ENCODE measurements at regions not wholly inside any gene's neighbourhood (a gene's known extent, or its start where the extent isn't known, plus 50 kb on each side); places are given as distances from the start of the nearest gene placed in this dataset.

DNA sequence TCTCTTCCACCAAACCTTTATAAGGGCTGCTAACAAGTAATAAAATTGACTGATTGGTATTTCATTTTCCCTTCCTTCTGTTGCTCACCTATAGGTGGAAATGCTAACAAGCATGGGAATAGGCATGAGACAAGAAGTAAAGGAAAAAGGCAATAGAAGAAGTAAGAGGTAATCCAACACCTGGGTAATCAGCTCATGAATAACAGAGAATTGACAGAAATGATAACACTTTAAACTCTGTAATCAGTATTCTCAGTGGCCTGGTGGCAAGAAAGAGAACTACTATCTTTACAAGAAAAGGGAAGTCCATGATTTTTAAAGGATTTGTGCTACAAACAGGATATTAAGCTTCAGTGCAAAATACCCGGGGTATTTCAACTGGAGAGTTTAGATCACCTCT, 737.8 kb downstream of the RERGL start:
- TF ChIP-seq POLR2A (IDR thresholded peaks at IDR 0.05; ENCODE audit: extremely low read depth, insufficient read length) = no peak
- TF ChIP-seq, protein P1, sequence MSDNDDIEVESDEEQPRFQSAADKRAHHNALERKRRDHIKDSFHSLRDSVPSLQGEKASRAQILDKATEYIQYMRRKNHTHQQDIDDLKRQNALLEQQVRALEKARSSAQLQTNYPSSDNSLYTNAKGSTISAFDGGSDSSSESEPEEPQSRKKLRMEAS (IDR thresholded peaks at IDR 0.05; ENCODE audit: low read depth, low read length) = no peak
- TF ChIP-seq, protein P2, sequence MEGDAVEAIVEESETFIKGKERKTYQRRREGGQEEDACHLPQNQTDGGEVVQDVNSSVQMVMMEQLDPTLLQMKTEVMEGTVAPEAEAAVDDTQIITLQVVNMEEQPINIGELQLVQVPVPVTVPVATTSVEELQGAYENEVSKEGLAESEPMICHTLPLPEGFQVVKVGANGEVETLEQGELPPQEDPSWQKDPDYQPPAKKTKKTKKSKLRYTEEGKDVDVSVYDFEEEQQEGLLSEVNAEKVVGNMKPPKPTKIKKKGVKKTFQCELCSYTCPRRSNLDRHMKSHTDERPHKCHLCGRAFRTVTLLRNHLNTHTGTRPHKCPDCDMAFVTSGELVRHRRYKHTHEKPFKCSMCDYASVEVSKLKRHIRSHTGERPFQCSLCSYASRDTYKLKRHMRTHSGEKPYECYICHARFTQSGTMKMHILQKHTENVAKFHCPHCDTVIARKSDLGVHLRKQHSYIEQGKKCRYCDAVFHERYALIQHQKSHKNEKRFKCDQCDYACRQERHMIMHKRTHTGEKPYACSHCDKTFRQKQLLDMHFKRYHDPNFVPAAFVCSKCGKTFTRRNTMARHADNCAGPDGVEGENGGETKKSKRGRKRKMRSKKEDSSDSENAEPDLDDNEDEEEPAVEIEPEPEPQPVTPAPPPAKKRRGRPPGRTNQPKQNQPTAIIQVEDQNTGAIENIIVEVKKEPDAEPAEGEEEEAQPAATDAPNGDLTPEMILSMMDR (IDR thresholded peaks at IDR 0.05; ENCODE audit: low read depth, low read length) = no peak
- TF ChIP-seq MYC (IDR thresholded peaks at IDR 0.05; ENCODE audit: low read depth, low read length) = no peak
- no peak for DNase-seq (ENCODE audit: low read depth)
- no peak overlapping the region for H3K4me3 ChIP-seq (ENCODE audit: low read depth, low read length)

DNA sequence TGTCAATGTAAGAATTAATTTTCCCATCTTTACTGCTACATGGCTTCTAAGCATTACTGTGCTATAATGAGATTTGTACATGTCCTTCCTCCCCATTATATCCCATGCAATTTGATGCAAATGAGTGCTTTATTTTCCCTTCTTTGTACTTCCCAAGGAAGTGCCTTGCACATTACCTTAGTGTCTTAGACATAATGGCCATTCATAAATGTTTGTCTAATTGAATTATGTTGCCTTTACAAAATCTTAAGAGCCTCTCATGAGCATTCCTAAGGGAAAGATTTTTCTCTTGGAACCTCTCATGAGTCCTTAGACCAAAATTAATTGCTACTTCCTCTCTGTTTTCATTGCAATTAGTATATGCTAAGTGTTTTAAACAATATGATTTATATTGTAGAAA, 741.7 kb downstream of the RERGL start:
- no peak for DNase-seq (ENCODE audit: low read depth)
- TF ChIP-seq, protein P2 (IDR thresholded peaks at IDR 0.05; ENCODE audit: low read depth, low read length) = no peak
- TF ChIP-seq MYC (IDR thresholded peaks at IDR 0.05; ENCODE audit: low read depth, low read length) (no peak), POLR2A (IDR thresholded peaks at IDR 0.05; ENCODE audit: extremely low read depth, insufficient read length) (no peak)
- TF ChIP-seq, protein P1 (IDR thresholded peaks at IDR 0.05; ENCODE audit: low read depth, low read length) = no peak

DNA sequence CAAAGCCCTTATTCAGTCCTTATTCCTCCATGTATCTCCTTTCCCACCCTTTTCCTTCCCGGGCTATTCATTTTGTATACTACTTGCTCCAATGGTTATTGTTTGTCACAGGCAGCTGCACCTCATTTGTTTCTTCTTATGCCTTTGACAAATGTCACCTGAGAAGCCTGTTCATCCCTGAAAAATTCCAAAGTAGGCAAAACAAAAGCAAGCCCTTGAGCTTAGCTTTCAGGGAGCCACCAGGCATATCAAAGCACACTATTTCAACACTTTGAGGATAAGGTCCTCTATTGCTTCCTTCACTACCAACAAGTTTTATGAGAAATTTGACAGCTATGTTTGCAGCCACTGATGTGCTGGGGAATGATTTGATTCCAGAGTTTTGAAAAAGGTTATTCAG, 738.7 kb upstream of the LMO3 start:
- no peak overlapping the region for H3K4me3 ChIP-seq (ENCODE audit: low read depth, low read length)
- TF ChIP-seq, protein P1 (IDR thresholded peaks at IDR 0.05; ENCODE audit: low read depth, low read length) = no peak
- TF ChIP-seq MYC (IDR thresholded peaks at IDR 0.05; ENCODE audit: low read depth, low read length) = no peak
- TF ChIP-seq, protein P2 (IDR thresholded peaks at IDR 0.05; ENCODE audit: low read depth, low read length) = no peak
- no peak for TF ChIP-seq POLR2A (IDR thresholded peaks at IDR 0.05; ENCODE audit: extremely low read depth, insufficient read length)
- DNase-seq (ENCODE audit: low read depth) = no peak

More for the DNA sequence above, 741.7 kb downstream of the RERGL start:
- no peak overlapping the region for H3K4me3 ChIP-seq (ENCODE audit: low read depth, low read length)

DNA sequence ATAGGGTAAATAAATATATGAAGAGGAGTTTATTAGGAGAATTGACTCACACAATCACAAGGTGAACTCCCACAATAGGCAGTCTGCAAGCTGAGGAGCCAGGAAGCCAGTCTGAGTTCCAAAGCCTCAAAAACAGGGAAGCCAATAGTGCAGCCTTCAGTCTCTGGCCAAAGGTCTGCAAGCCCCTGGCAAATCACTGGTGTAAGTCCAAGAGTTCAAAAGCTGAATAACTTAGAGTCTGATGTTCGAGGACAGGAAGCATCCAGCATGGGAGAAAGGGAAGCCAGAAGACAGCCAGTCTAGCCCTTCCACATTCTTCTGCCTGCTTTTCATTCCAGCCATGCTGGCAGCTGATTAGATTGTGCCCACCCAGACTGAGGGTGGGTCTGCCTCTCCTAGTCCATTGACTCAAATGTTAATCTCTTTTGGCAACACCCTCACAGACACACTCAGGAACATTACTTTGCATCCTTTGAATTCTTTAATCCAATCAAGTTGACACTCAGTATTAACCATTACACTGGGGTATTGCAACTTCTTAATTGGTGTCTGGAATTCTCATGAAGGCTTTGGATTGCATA, 736.5 kb upstream of the LMO3 start:
- H3K4me3 ChIP-seq (ENCODE audit: low read depth, low read length) = no peak overlapping the region
- TF ChIP-seq MYC (IDR thresholded peaks at IDR 0.05; ENCODE audit: low read depth, low read length) (no peak), POLR2A (IDR thresholded peaks at IDR 0.05; ENCODE audit: extremely low read depth, insufficient read length) (no peak)
- TF ChIP-seq, protein P2 (IDR thresholded peaks at IDR 0.05; ENCODE audit: low read depth, low read length) = no peak
- TF ChIP-seq, protein P1 (IDR thresholded peaks at IDR 0.05; ENCODE audit: low read depth, low read length) = no peak
- no peak for DNase-seq (ENCODE audit: low read depth)

DNA sequence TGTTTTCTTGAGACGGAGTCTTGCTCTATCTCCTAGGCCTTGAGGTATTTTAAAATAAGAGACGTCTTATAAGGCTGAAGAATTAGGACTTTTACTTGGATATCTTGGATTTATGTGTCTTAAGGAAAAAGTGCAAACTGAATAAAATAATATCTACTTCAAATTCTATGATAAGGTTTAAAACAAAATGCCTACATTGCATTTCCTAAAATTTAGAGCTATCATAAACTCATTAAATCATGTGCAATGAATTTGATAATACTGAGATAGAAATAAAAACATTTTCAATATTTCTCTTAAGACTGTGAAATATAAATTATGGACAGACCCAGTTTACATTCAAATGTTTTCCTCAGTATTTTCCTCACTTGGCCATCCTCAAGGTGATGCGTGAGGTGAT, 729.5 kb upstream of the LMO3 start:
- TF ChIP-seq, protein P1 (IDR thresholded peaks at IDR 0.05; ENCODE audit: low read depth, low read length) = no peak
- TF ChIP-seq MYC (IDR thresholded peaks at IDR 0.05; ENCODE audit: low read depth, low read length) = no peak
- no peak for TF ChIP-seq POLR2A (IDR thresholded peaks at IDR 0.05; ENCODE audit: extremely low read depth, insufficient read length)
- TF ChIP-seq, protein P2 (IDR thresholded peaks at IDR 0.05; ENCODE audit: low read depth, low read length) = no peak

More for the DNA sequence above, 729.5 kb upstream of the LMO3 start:
- H3K4me3 ChIP-seq (ENCODE audit: low read depth, low read length) = no peak overlapping the region
- DNase-seq (ENCODE audit: low read depth) = no peak

All from NB4 (cell line).